T-helper 1 cell treated with Interleukin-12 subunit alpha and Interleukin-12 subunit beta and Interleukin-4 antibody, amounts not matched to agents 30 ng/mL and 1 ng/mL, for 36 hours (primary cell): ENCODE measurements at regions not wholly inside any gene's neighbourhood (a gene's known extent, or its start where the extent isn't known, plus 50 kb on each side); places are given as distances from the start of the nearest gene placed in this dataset.
"Not testable (repeated sequence)": the region's sequence is repeated elsewhere in the genome, so short reads cannot be mapped to it uniquely, and the experiment has no call there.

Experiments used
- intact Hi-C: fragments of 100-400 bp; cut with micrococcal nuclease; formaldehyde crosslinking; loops from one replicate; pipeline ENCODE4 v1.15.1; 2024

DNA sequence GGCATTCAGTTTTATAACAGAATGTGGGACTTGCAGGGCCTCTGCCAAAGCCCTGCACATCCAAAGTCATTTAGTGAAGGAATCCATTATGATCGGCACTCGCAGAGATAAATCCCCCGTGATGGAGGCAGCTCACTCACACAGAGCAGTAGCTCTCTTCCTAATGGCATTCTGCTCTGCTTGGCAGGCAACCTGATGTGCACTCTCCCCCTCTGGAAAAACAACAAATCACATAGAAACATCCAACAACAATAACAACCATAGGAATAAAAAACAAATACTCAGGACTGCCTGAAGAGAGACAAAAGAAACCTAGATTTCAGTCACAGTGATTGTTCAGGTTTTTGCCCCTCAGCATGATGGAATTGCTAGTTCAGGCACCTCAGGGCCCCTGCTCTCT is 59.7 kb downstream of the NAA11 start:
- intact Hi-C loops = no loop called here

DNA sequence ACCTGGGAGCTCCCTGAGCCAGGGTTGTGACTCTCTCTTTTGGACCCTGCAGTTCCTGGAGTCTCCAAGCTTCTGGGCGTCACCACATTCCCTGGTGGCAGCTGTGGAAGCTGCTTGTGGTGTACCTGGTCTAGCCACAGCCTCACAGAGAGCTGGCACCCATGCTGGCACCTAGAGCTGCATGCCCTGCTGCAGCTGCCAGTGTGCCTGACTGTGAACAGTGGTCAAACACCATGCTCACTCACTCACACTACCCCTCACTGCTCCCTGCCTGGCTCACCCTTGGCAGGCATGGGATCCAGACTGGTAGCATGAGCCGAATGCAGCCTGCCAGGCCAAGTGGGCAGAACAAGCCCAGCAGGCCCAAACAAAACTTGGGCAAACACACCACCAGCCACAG is 66.6 kb downstream of the NAA11 start:
- intact Hi-C loops = no loop called here

DNA sequence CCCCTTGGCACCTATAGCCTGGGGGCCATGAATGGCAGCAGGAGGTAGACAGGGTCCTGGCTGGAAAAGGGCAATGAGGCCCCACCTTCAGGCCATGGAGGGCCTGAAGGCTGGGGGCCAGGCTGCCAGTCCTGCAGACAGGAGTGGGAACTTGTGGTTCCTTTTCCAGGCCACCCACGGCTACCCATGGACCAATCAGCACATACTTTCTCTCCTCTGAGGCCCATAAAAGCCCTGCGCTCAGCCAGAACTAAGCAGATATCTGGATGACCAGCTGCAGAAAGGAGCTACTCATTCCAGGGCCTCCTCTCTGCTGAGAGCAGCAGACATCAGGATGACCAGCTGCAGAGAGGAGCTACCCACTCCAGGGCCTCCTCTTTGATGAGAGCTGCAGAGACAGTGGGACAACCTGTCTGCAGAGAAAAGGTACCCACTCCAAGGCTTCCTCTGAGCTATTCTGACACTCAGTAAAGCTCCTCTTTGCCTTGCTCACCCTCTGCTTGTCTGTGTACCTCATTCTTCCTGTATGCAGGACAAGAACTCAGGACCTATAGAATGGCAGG is 67.2 kb downstream of the NAA11 start:
- intact Hi-C loops = no loop called here

DNA sequence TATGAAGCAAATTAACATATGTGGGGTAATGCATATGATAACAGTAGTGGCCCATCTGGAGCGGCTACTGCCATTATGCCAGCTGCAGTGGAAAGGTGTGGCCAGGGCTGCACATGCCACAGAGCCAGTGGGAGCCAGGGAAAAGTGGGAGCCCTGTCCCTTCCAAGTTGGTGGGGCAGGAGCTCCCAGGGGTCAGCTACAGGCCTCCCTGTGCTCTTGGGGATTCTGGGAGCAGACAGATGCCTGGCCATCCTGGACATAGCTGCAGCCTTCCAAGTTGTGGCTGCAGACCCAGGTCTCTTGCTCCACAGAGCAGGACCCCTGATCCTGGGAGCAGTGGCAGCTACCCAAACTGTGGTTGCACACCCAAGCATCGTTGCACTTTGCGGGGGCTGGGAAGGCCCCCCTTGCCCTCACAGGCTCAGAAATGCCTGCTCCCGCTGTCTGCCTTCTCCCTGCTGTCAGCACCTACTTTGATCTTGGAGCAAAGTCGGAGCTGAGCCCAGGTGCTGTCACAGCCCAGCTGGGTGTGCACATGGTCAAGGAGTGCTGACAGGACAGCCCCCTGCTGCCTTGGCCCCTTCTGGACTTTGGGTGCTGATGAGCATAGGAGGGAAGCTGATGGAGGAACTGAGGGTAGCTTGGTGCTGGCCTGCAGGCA is 67.8 kb downstream of the NAA11 start:
- intact Hi-C loops = no loop called here

DNA sequence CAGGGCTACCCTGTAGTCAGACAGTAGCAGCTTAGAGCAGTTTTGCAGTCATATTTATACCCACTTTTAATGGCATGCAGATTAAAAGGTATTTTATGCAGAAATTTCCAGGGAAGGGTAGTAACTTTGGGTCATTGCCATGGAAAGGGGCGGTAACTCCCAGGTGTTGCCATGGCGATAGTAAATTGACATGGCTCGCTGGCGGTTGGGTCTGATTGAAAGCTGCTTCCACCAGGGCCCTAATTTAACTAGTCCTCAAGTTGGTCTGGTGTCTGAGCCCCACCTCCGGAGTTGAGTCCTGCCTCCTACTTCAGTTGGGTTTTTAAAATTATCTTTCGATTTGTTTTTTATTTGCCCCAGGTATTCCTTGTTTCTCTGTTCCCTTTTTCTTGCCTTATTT is 70.1 kb downstream of the NAA11 start:
- intact Hi-C loops = no loop called here

DNA sequence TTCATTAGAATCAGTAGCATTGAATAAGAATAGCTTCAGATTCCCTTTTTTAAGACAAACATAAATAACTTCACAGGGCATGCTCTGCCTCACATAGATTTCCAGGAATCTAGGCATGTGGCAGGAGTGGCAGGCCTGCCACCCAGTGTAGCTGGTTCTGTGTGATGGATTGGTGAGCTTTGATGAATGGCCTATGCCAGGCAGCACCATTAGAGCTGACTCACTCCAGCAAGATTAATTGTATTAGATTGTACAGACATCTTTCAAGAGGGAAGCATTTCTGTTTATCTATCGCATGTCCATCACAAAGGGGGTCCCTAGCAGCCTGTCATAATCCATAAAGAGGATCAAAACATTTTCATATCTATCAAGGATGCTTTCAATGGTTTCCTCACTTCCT is 71.9 kb downstream of the NAA11 start:
- intact Hi-C loops = loop anchor here (5.0 kb wide), 1 partner anchor 963 kb away; no protein-coding TSS in a partner anchor

DNA sequence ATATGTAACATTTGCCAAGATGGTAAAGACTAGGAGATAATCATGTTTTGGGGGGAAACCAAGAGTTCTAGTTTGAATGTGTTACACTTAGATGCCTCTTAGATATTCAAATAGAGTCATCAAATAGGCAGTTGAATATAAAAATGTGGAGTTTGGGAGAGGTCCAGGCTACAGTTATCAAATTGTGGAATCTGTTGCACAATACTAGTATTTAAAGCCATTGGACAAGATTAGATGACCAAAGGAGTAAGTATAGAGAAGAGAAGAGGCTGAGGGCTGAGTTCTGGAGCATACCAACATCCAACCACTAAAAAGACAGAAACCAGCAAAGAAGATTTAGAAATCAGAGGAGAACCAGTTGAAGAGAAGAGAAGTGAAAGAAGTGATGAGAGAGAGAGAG is 72.7 kb downstream of the NAA11 start:
- intact Hi-C loops = loop anchor here (5.0 kb wide), 1 partner anchor 964 kb away; no protein-coding TSS in a partner anchor

DNA sequence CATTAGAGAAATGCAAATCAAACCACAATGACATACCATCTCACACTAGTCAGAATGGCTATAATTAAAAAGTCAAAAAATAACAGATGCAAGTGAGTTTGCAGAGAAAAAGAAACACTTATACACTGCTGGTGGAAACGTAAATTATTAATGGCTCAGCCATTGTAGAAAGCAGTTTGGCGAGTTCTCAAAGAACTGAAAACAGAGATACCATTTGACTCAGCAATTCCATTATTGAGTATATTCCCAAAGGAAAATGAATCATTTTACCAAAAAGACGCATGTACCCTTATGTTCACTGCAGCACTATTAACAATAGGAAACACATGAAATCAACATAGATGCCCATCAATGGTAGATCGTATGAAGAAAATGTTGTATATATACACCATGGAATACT is 75.0 kb downstream of the NAA11 start:
- intact Hi-C loops = loop anchor here (5.0 kb wide), 1 partner anchor 966 kb away; no protein-coding TSS in a partner anchor

DNA sequence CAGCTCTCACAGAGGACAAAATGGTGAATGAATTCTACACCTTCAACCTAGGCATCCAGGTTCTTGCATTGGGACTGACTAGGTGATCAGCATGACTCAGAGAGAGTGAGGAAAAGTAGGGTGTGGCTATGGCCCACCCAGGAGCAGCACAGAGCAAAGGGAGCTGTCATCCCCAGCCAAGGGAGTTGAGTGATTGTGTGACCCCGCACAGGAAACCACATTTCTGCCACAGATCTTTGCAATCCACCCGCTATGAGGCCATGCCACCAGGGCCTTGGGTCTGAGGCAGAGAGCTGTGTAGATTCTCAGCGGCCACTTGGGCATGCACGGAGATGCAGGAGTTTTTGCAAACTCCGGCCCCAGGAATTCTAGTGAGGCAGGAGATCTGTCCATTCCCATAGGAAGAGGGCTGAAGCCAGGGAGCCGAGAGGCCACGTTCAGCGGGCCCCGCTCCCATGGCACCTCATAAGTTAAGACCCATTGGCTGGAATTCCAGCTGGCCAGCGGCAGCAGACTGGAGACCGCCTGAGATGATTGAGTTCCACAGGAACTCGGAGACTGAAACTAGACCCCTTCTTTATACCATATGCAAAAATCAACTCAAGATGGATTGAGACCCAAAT is 75.9 kb downstream of the NAA11 start:
- intact Hi-C loops = loop anchor here (5.0 kb wide), 1 partner anchor 967 kb away; no protein-coding TSS in a partner anchor

DNA sequence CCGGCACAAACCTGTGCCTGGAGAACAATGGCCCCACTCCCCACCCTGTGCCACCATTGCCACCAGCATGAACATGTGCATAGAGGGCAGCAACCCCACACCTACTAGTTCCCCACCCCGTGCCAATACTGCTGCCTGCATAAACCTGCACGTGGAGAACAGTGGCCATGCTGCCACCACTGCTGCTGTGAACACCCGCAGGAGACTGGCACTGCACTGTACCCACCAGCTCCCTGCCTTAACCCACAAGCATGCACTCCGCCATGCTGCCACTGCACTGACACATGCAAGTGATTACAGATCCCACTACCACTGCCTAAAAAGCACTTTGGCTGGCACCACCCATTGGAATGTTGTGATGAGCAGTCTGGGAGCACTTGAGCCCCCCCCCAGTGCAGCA is 77.3 kb downstream of the NAA11 start:
- intact Hi-C loops = no loop called here

DNA sequence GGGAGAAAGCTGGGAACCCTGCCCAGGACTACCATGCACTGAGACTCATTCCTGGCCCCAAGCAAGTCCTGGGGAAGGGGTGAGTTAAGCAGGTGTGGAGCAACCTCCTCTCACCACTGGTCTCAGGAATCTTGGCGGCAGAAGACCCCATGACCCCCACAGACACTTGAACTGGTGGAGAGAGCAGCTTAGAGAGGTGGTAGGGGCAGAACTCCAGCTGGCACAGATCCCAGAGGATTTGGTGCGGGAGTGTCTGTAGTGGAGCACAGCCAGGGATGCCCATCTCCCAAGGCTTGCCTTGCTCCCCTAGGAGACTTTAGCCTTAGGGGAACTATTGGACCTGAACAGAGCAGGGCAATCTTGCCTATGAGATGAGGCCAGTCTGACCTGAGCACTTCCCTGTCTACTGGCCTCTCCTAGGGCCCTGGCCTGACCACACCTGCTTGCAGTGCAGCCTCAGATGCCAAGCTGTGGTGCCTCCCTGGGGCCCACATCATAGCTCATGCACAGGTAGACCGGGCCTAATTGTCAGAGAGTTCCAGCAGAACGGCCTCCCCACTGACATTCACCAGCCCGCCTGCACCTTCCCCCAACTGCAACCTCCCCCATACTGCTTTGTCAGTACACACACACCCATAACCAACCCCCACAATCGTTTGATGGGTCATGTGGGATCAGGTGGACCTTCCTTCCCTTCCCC is 78.0 kb downstream of the NAA11 start:
- intact Hi-C loops = no loop called here

DNA sequence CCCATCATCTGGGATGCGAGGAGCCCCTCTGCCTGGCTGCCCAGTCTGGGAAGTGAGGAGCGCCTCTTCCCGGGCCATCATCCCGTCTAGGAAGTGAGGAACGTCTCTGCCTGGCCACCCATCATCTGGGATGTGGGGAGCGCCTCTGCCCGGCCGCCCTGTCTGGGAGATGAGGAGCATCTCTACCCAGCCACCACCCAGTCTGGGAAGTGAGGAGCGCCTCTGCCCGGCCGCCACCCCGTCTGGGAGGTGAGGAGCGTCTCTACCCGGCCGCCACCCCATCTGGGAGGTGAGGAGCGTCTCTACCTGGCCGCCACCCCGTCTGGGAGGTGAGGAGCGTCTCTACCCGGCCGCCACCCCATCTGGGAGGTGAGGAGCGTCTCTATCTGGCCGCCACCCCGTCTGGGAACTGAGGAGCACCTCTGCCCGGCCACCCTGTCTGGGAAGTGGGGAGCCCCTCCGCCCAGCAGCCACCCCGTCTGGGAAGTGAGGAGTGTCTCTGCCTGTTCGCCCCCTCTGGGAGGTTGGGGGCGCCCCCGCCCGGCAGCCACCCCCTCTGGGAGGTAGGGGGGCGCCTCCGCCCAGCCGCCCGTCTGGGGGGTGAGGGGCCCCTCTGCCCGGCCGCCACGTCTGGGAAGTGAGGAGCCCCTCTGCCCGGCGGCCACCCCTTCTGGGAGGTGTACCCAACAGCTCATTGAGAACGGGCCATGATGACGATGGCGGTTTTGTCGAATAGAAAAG is 80.5 kb downstream of the NAA11 start:
- intact Hi-C loops = not testable (repeated sequence)

DNA sequence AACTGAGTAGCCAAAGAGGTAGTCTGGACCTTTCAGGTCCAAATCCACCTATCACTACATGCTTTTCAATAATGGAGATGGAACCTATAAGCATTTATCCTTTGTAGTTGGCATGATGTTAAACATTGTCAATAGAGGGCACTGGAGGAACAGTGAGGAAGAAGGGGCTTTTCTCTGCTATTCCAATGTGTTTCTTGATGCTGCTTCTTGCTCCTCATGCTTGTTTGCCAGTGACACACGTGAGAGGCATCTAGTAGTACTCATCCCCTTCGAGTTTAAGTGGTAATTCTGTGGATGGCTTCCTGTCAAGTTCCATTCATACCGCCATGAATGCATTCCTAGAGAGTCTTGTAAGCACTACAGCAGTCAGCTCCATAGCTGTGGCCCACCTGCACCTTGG is 84.0 kb downstream of the NAA11 start:
- intact Hi-C loops = no loop called here

DNA sequence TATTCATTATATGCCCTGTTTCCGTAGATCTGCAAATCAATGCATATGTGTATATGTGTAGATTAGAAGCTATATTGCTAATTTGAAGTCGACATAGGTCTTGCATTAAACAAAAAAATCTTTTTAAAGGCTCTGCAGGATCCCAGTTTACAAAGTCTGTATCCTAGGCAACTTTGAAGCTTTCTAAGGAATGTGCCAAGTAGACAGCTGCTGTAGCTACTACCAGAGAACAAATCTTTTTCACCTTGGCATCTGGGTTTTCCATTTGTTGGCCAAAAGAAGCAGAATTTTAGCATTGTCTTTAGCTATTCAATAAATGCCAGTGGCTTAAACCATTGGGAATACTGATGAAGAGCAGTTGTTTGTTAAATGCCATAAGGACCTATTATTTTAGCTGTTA is 88.0 kb downstream of the NAA11 start:
- intact Hi-C loops = no loop called here

DNA sequence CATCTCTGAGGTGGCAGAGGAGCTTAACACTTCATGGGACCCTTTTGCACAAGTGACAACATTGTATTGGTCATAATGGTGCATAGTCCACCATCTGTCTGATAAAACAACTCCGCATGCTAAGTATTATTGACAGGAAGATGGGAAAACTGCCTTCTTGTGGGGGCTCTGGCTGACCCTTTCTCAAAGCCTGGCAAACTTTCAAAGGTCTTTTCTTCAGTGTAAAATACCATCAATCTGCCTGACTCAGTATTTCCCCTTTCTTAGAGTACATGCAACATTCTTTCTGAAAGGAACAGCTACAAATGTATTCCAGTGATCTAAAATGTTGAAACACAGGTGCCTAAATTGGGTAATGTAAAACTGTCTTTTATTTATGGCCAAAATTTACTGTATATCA is 89.1 kb downstream of the NAA11 start:
- intact Hi-C loops = no loop called here

DNA sequence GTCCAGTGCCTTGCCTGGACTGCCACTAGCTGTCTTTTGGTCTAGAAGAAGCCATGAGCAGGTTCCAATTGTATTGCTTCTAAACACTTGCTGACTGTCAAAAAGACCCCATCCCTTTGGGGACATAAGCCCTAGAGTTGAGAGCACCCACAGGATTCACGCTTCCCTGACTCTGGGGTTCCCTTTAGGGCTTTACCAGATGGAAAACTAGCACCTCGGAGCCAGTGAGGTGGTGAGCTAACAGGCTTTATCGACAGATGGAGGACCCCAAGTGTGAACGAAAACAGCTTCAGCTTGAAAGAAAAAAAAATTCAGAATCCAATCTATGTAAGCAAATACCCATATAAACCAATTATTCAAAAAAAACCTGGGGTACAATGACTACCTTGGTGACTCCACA is 90.8 kb downstream of the NAA11 start:
- intact Hi-C loops = no loop called here

DNA sequence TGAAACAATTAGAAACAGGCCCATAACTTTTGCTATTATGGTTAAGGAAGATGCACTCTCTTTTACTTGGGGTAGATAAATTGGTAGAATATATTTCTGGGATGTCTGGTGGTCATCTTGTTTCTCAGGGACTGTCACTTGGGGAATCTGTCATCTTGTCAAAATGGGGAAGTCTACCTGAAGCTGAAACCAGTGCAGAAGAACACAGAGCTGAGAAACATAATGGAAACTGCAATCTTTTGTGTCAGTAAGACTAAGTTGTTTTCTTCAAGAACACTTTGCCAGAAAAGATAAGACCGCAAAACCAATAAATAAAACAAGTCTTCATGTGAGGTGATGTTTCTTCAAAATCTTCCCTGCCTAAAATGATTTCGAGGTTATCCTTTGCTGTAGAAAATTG is 92.0 kb downstream of the NAA11 start:
- intact Hi-C loops = no loop called here

DNA sequence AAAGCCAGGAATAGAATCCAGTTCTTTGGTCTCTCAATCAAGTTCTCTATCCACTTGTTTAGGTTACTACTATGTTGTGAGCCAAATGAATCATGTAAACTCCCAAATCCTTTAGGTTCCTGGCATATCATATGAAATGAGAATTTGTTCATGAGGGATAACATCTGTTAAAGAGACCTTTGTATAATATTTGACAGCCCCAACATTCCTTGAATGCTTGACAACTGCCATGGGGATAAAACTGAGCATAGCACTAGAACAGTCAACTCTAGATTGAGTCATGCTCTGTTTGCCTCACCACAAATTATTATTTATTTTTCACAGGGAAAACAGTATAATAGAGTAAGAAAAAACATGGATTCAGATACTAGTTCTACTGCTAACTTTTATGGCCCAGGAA is 93.3 kb downstream of the NAA11 start:
- intact Hi-C loops = no loop called here

DNA sequence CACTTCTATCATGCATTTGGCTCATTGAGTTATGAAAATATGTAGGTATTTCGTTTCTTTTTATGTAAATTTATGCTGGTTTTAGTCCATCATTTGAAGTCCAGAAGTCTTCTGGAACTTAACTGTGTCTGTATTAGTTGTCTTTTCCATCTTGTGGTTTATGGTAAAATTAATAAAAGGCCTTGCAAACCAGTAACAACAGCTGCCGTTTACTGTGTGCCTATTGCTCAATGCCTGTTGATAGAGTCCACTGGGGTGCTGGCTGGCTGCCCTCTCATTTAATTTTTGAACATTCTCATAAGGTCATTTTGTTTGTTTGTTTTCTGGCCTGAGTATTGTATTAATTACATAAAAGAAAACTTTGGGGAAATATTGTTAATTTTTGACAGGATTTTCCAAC is 98.0 kb downstream of the NAA11 start:
- intact Hi-C loops = no loop called here

DNA sequence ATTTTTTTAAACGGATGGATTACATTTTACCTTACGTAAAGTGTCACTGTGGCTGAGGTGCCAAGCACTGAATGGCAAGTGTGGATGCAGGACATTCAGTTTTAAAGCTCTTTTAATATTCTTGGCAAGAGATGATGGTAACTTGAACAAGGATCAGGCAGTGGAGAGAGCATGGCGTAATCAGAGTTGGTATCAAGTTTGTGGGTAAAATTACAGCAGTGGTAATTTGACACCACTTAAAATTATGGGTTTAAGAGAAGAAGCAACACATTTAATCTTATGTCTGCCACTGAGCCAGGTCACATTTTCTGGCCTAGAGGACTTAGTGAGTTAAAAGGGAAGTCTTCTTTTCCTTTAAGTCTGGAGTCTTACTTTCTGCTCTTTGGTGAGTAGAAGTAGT is 100.5 kb downstream of the NAA11 start:
- intact Hi-C loops = no loop called here

DNA sequence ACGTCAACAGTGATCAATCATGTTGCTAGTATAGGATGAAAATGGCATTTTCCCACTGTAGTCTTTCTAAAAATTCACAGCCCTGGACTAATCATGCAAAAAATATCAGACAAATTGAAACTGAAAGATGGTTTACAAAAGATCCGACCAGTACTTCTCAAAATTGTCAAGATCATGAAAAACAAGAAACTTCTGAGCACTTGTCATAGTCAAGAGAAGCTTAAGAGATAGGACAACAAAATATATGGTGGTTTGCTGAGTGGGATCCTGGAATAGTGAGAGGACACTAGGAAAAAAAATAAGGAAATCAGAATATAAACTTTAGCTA is 101.1 kb downstream of the NAA11 start:
- intact Hi-C loops = no loop called here
